Stimulated activated naive CD8-positive, alpha-beta T cell treated with anti-CD3 and anti-CD28 coated beads, Interleukin-15, Interleukin-2, amounts not matched to agents 100 ng/mL and 50 ng/mL, for 24 hours (primary cell): ENCODE measurements at regions not wholly inside any gene's neighbourhood (a gene's known extent, or its start where the extent isn't known, plus 50 kb on each side); places are given as distances from the start of the nearest gene placed in this dataset.

Source experiments
- H3K27ac Mint-ChIP-seq: one replicate; pipeline ENCODE4 v1.8.0; 2021; ENCODE audit warnings: mild to moderate bottlenecking, mixed read lengths
- H3K27me3 Mint-ChIP-seq: one replicate; pipeline ENCODE4 v1.8.0; 2021; ENCODE audit warnings: mixed read lengths
- H3K36me3 Mint-ChIP-seq: one replicate; pipeline ENCODE4 v1.8.0; 2021; ENCODE audit warnings: low read depth, mixed read lengths
- H3K4me1 Mint-ChIP-seq: one replicate; pipeline ENCODE4 v1.8.0; 2021; ENCODE audit warnings: low read depth, mixed read lengths
- H3K4me3 Mint-ChIP-seq: one replicate; pipeline ENCODE4 v1.8.0; 2021; ENCODE audit warnings: mild to moderate bottlenecking, mixed read lengths
- H3K9me3 Mint-ChIP-seq: one replicate; pipeline ENCODE4 v1.8.0; 2021; ENCODE audit warnings: mixed read lengths

DNA sequence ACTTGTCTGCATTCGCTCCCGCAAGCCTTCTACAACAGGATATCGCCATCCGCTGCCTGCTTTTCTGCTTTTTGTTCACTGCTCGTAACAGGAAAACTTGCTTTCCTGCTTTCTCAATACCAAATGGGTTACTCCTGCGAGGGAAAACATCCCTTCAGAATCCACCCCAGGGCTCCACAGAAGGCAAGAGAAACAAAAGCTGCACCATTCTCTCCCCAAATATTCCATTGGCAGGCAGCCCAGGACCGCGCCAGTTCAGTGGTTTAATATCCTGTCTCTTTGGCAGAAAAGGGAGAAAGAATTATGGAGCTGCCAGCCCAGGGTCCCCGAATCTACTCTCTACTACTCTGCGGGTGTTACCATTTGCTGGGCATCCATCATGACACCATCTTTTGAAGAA is 84.7 kb upstream of the DOCK9 start:
- H3K27me3 Mint-ChIP-seq, result no peaks in the 10 kb centered on the region
- no peak overlapping the region for H3K4me3 Mint-ChIP-seq
- peaks cover 10% of the 10 kb centered on the region for H3K36me3 Mint-ChIP-seq
- peaks cover 69% of the 10 kb centered on the region for H3K4me1 Mint-ChIP-seq
- no peaks in the 10 kb centered on the region for H3K9me3 Mint-ChIP-seq
- no peak overlapping the region for H3K27ac Mint-ChIP-seq

GRCh38 chr13:99063178-99063577 is 85.3 kb upstream of the DOCK9 start:
- Mint-ChIP-seq H3K4me1 (peaks cover 73% of the 10 kb centered on the region), H3K9me3 (no peaks in the 10 kb centered on the region), H3K4me3 (no peak overlapping the region), H3K27me3 (no peaks in the 10 kb centered on the region), H3K36me3 (peaks cover 10% of the 10 kb centered on the region), H3K27ac (peak overlapping the region; percentile 43)

- H3K4me1 Mint-ChIP-seq, result peaks cover 75% of the 10 kb centered on the region
- H3K9me3 Mint-ChIP-seq, result no peaks in the 10 kb centered on the region
- no peaks in the 10 kb centered on the region for H3K27me3 Mint-ChIP-seq
- peaks cover 10% of the 10 kb centered on the region for H3K36me3 Mint-ChIP-seq
- peak overlapping the region; percentile 33 for H3K27ac Mint-ChIP-seq
- peak overlapping the region; percentile 22 for H3K4me3 Mint-ChIP-seq
Measured at GRCh38 chr13:99063952-99064351, 86.1 kb upstream of the DOCK9 start.

DNA sequence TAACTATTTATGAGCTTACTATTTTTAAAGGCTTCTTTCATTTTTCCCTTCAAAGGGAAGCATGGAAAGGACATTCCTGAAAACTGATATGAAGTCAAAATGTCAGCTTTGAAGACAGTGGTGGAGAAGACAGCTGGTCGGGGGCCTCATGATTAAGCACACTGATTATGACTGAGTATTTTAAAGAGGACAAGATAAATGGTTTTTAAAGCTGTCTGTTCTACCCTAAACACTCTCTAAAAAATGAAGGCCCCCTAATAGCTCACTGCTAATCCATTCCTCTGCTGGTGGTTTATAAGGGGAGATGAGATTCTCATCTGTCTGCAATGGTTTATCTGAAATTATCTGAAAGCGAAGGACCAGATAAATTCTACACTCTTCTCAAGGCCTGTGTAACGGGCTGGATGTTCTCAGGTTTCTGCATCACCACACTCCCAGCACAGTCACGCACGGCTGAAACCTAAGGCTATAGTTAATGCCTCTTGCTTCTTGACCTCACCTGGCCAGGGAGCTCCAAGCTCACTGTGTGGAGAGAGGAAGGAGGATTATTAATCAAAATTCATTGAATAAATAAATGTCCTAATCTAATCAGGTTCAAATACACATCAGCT is 86.9 kb upstream of the DOCK9 start:
- peaks cover 10% of the 10 kb centered on the region for H3K36me3 Mint-ChIP-seq
- H3K9me3 Mint-ChIP-seq, result no peaks in the 10 kb centered on the region
- H3K4me1 Mint-ChIP-seq, result peaks cover 68% of the 10 kb centered on the region
- H3K27me3 Mint-ChIP-seq, result no peaks in the 10 kb centered on the region
- H3K4me3 Mint-ChIP-seq, result no peak overlapping the region
- no peak overlapping the region for H3K27ac Mint-ChIP-seq

- H3K4me3 Mint-ChIP-seq, result peak overlapping the region; percentile 42
- H3K4me1 Mint-ChIP-seq, result peaks cover 68% of the 10 kb centered on the region
- H3K36me3 Mint-ChIP-seq, result peaks cover 10% of the 10 kb centered on the region
Measured at GRCh38 chr13:99065235-99066015, 87.6 kb upstream of the DOCK9 start.

GRCh38 chr13:99066219-99066618 is 88.4 kb upstream of the DOCK9 start:
- Mint-ChIP-seq H3K4me1 (peaks cover 66% of the 10 kb centered on the region), H3K9me3 (no peaks in the 10 kb centered on the region), H3K27me3 (no peaks in the 10 kb centered on the region), H3K4me3 (peak overlapping the region; percentile 42), H3K36me3 (peaks cover 10% of the 10 kb centered on the region), H3K27ac (peak overlapping the region; percentile 28)

More at GRCh38 chr13:99065235-99066015, 87.6 kb upstream of the DOCK9 start:
- Mint-ChIP-seq H3K9me3 (no peaks in the 10 kb centered on the region), H3K27me3 (no peaks in the 10 kb centered on the region), H3K27ac (peak overlapping the region; percentile 28)

DNA sequence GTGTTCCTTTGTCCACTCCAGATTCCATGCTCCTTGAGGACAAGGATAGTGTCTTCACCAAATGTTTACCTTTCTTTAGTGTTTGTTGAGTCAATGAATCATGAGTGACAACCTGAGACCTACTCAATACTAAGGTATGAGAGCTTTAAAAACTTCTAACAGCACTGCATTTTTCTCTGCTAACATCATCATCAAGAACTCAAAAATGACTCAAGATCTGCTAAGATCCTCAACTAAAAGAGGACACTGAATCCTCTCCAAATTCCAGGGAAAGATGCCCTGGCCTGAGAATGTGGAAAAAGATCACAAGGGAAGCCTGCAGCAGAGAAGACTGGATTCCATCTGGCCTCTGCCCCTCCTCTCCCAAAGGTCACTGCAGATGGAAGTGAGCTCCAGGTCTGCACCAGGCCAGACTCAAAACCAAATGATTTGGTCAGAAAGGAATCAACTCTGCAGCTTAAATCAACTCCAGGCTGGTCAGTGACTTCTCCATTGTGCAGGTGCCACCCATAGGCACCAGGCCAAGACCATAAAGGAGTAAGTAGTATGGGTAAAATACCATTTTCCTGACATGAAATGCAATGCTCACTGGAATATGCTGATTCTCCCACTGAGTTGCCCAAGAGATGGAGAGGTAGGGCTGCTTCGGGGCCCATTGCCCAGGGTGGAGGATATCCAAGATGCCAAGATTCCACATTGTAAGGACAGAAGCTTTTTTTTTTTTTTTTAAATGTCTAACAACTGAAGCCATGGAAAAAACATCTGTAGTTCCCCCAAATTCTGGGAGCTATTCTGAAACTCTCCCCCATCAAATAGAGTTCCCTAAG is 89.5 kb upstream of the DOCK9 start:
- Mint-ChIP-seq H3K36me3 (peaks cover 22% of the 10 kb centered on the region), H3K4me3 (no peak overlapping the region), H3K4me1 (peaks cover 71% of the 10 kb centered on the region), H3K27me3 (no peaks in the 10 kb centered on the region), H3K27ac (no peak overlapping the region), H3K9me3 (no peaks in the 10 kb centered on the region)

DNA sequence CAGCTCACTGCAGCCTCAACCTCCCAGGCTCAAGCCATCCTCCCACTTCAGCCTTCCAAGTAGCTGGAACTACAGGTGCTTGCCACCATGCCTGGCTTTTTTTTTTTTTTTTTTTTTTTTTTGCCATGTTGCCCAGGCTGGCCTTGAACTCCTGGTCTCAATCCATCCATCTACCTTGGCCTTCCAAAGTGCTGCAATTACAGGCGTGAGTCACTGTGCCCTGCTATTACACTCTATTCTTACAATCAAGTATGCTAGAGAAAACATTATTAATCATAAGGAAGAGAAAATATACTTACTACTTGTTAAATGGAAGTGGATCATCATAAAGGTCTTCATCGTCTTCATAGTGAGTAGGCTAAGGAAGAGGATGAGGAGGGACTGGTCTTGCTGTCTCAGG is 93.3 kb upstream of the DOCK9 start:
- Mint-ChIP-seq H3K36me3 (peaks cover 26% of the 10 kb centered on the region), H3K9me3 (peaks cover 6% of the 10 kb centered on the region), H3K4me1 (peaks cover 58% of the 10 kb centered on the region), H3K27ac (peak overlapping the region; percentile 3), H3K27me3 (no peaks in the 10 kb centered on the region), H3K4me3 (no peak overlapping the region)

DNA sequence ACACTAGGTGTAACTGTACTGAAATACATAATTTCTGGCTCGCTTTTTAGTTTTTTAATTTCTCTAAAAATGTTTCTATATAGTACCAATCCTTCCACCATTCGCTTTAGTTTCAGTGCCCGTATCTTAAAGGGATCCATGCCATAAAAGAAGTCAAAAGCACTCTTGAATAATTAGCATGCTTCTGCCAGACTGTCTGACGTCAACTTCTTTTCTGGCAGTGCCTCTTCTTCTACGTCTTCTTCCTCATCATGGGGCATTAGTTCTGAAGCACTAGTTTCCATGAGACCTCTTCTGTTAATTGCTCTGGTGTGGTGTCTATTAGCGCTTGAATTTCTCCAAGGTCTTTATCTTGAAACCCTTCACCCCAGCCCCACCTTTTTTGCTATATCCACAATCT is 93.8 kb upstream of the DOCK9 start:
- Mint-ChIP-seq H3K36me3 (peaks cover 26% of the 10 kb centered on the region), H3K4me3 (no peak overlapping the region), H3K27ac (no peak overlapping the region), H3K27me3 (no peaks in the 10 kb centered on the region), H3K4me1 (peaks cover 59% of the 10 kb centered on the region), H3K9me3 (peaks cover 6% of the 10 kb centered on the region)

DNA sequence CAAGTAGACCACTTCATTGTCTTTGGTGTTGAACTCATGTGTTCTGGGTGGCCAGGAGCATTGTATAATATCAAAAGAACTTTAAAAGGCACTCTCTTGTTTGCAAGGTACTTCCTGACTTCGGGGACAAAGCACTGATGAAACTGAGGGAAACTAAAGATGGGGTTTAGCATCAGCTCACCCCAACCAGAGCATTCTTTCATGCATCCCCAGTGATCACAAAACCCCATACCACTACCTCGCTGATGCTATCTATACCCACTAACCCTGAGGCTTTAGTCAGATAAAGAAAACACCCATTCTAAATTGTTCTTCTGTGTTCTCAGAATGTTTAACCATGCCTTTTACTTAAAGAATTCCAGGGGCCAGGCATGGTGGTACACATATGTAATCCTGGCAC is 94.5 kb upstream of the DOCK9 start:
- Mint-ChIP-seq H3K36me3 (peaks cover 26% of the 10 kb centered on the region), H3K4me1 (peaks cover 59% of the 10 kb centered on the region), H3K4me3 (no peak overlapping the region), H3K27ac (no peak overlapping the region), H3K27me3 (no peaks in the 10 kb centered on the region), H3K9me3 (peaks cover 6% of the 10 kb centered on the region)

GRCh38 chr13:99072941-99073340 is 95.1 kb upstream of the DOCK9 start:
- H3K27me3 Mint-ChIP-seq, result no peaks in the 10 kb centered on the region
- no peak overlapping the region for H3K27ac Mint-ChIP-seq
- H3K4me1 Mint-ChIP-seq, result peaks cover 59% of the 10 kb centered on the region
- H3K36me3 Mint-ChIP-seq, result peaks cover 26% of the 10 kb centered on the region
- H3K4me3 Mint-ChIP-seq, result no peak overlapping the region
- peaks cover 6% of the 10 kb centered on the region for H3K9me3 Mint-ChIP-seq

DNA sequence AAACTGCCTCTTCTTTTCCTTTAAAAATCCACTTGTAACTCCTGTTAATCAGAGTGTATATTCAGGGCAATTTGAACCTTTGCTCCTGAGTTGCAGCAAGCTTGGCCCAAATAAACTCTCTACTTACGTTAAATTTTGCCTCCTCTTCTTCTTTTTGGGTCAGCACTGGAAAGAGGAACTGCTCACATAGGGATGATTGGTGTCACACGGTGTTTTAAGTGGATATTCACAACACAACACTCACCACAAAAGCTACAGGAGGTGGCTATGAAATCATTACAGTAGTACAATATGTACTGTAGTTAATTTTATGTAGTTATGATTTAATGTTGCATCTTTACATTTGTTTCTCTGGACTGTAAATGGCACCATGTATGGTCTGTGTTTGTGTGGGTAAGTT is 96.8 kb upstream of the DOCK9 start:
- Mint-ChIP-seq H3K36me3 (peaks cover 26% of the 10 kb centered on the region), H3K27ac (no peak overlapping the region), H3K4me3 (no peak overlapping the region)

GRCh38 chr13:99075268-99076191 is 97.7 kb upstream of the DOCK9 start:
- Mint-ChIP-seq H3K9me3 (peaks cover 6% of the 10 kb centered on the region), H3K36me3 (peaks cover 26% of the 10 kb centered on the region), H3K4me1 (peaks cover 63% of the 10 kb centered on the region), H3K27me3 (no peaks in the 10 kb centered on the region), H3K4me3 (peak overlapping the region; percentile 80), H3K27ac (peak overlapping the region; percentile 93)

More for the DNA sequence above, 96.8 kb upstream of the DOCK9 start:
- peaks cover 63% of the 10 kb centered on the region for H3K4me1 Mint-ChIP-seq
- no peaks in the 10 kb centered on the region for H3K27me3 Mint-ChIP-seq
- H3K9me3 Mint-ChIP-seq, result peaks cover 6% of the 10 kb centered on the region

- Mint-ChIP-seq H3K9me3 (peaks cover 6% of the 10 kb centered on the region), H3K4me1 (peaks cover 48% of the 10 kb centered on the region), H3K4me3 (no peak overlapping the region), H3K27me3 (no peaks in the 10 kb centered on the region), H3K27ac (peak overlapping the region; percentile 6), H3K36me3 (peaks cover 12% of the 10 kb centered on the region)
Measured at GRCh38 chr13:99078017-99078771, 100.3 kb upstream of the DOCK9 start.
